ENCODE measurements at regions not wholly inside any gene's neighbourhood (a gene's known extent, or its start where the extent isn't known, plus 50 kb on each side); places are given as distances from the start of the nearest gene placed in this dataset.

DNA sequence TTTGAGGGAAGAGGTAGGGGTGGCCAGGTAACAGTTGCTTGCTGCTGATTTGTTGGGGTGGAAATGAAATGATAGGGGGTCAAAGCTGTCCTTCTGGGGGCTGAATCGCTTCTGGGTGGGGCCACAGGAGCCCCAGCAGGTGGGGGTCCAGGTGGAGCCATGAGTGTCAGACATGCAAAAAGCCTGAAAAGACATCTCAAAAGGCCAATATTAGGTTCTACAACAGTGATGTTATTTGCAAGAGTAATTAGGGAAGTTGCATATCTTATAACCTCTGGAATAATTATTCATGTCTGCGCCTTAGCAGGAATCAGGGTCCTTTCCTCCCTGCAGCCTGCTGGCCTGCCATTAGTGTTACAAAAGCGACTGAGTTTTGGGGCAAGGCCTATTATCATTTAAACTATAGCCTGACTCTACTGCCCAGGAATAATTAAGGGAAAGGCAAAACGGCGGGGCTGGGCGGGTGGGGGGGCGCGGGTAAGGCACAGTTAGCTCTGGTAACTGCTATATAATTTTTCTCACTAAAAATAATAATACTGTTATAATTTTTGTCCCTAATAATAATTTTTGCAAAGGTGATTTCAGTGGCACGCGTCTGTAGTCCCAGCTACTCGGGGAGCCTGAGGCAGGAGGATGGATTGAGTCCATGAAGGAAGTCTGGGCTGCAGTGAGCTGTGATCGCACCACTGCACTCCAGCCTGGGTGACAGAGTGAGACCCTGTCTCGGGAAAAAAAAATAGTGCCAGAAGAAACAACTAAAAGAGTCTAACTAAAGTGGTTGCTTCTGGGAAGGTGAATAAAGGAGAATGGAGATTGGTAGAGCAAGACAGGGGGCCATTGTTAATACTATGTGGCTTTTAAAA is 145.7 kb downstream of the MAGEB17 start:
- Mint-ChIP-seq H3K27me3 (ENCODE audit: unreplicated experiment) (no peaks in the 10 kb centered on the region), H3K27ac (ENCODE audit: unreplicated experiment) (no peak overlapping the region), H3K36me3 (ENCODE audit: insufficient read depth, unreplicated experiment) (no peaks in the 10 kb centered on the region), H3K9me3 (ENCODE audit: low read depth, unreplicated experiment) (peaks cover 2% of the 10 kb centered on the region), H3K4me3 (ENCODE audit: low read depth, unreplicated experiment) (no peak overlapping the region), H3K4me1 (ENCODE audit: low read depth, unreplicated experiment) (peaks cover 33% of the 10 kb centered on the region)
- no TSS peak for BruUV-seq (replicated peaks)
- intact Hi-C loops (cut with micrococcal nuclease; ENCODE audit: unreplicated experiment) = no loop called here
- no peak for DNase-seq
- CTCF ChIA-PET = no interaction called here
- TF ChIP-seq, protein P1, sequence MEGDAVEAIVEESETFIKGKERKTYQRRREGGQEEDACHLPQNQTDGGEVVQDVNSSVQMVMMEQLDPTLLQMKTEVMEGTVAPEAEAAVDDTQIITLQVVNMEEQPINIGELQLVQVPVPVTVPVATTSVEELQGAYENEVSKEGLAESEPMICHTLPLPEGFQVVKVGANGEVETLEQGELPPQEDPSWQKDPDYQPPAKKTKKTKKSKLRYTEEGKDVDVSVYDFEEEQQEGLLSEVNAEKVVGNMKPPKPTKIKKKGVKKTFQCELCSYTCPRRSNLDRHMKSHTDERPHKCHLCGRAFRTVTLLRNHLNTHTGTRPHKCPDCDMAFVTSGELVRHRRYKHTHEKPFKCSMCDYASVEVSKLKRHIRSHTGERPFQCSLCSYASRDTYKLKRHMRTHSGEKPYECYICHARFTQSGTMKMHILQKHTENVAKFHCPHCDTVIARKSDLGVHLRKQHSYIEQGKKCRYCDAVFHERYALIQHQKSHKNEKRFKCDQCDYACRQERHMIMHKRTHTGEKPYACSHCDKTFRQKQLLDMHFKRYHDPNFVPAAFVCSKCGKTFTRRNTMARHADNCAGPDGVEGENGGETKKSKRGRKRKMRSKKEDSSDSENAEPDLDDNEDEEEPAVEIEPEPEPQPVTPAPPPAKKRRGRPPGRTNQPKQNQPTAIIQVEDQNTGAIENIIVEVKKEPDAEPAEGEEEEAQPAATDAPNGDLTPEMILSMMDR (IDR thresholded peaks at IDR 0.05; ENCODE audit: unreplicated experiment) = no peak

DNA sequence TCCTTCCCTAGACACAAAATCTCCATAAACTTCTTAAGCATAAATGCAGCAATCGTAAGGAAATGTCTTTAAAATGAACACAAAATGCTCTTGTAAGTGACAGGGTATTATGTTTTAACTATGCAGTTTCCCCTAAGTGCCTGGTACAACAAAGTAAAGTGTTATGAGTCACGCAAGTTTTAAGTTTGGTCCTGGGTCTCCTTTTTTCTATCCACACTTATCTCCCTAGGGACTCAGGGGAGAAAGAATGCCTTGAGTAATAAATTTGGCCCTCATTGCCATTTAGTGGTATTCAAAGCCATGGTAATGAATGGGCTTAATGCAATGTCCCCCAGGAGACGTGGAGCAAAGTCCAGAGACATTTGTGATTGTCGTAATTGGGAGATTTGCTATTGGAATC is 149.1 kb downstream of the MAGEB17 start:
- H3K4me1 Mint-ChIP-seq (ENCODE audit: low read depth, unreplicated experiment) = peaks cover 16% of the 10 kb centered on the region
- no TSS peak for BruUV-seq (replicated peaks)
- peaks cover 3% of the 10 kb centered on the region for H3K9me3 Mint-ChIP-seq (ENCODE audit: low read depth, unreplicated experiment)
- H3K36me3 Mint-ChIP-seq (ENCODE audit: insufficient read depth, unreplicated experiment) = no peaks in the 10 kb centered on the region
- TF ChIP-seq, protein P1 (IDR thresholded peaks at IDR 0.05; ENCODE audit: unreplicated experiment) = no peak
- CTCF ChIA-PET = no interaction called here
- DNase-seq = no peak
- H3K4me3 Mint-ChIP-seq (ENCODE audit: low read depth, unreplicated experiment) = no peak overlapping the region
- intact Hi-C loops (cut with micrococcal nuclease; ENCODE audit: unreplicated experiment) = no loop called here
- H3K27me3 Mint-ChIP-seq (ENCODE audit: unreplicated experiment) = no peaks in the 10 kb centered on the region
- no peak overlapping the region for H3K27ac Mint-ChIP-seq (ENCODE audit: unreplicated experiment)

DNA sequence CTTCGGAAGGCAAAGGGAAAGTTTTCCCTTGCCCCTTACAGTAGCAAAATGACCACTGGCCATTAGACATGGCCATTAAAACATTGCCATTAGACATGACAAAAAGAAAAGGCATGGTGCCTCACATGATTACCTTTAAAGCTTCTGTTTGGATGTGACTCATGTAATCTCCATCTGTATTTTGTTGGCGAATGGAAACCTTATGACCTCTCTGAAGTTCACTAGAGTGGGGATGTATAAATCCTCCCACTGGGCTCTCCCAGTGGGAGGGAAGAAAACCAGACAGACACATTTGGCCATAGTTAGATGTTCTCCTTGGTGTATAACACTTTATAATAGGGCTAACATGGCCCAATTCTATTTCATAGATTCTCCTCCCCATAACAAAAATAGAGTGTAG is 152.6 kb downstream of the MAGEB17 start:
- no TSS peak for BruUV-seq (replicated peaks)
- Mint-ChIP-seq H3K27me3 (ENCODE audit: unreplicated experiment) (no peaks in the 10 kb centered on the region), H3K4me3 (ENCODE audit: low read depth, unreplicated experiment) (no peak overlapping the region), H3K36me3 (ENCODE audit: insufficient read depth, unreplicated experiment) (no peaks in the 10 kb centered on the region), H3K27ac (ENCODE audit: unreplicated experiment) (no peak overlapping the region), H3K4me1 (ENCODE audit: low read depth, unreplicated experiment) (peaks cover 8% of the 10 kb centered on the region), H3K9me3 (ENCODE audit: low read depth, unreplicated experiment) (peaks cover 3% of the 10 kb centered on the region)
- CTCF ChIA-PET = no interaction called here
- DNase-seq = no peak
- intact Hi-C loops (cut with micrococcal nuclease; ENCODE audit: unreplicated experiment) = no loop called here
- TF ChIP-seq, protein P1 (IDR thresholded peaks at IDR 0.05; ENCODE audit: unreplicated experiment) = no peak

DNA sequence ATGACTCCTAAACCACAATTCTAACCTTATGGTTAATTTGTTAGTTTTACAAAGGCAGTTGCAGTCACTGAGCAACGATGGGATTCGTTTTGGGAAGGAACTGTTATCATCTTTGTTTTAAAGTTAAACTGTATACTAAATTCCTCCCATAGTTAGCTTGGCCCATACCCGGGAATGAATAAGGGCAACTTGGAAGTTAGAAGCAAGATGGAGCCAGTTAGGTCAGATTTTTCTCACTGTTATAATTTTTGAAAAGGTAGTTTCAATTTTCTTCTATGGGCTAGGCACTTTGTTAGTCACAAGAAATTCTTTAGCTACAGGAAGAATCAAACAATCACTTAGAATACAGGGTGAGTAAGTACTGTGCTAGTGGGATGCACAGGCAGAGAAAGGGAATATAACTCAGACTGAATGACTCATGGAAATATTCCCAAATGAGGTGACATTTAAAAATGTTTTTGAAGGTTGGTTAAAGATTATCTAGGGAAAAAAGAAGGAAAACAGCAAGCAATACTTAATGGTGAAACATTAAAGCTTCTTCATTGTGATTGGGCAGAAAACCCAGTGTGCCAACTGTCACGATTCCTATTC is 153.6 kb downstream of the MAGEB17 start:
- intact Hi-C loops (cut with micrococcal nuclease; ENCODE audit: unreplicated experiment) = no loop called here
- Mint-ChIP-seq H3K4me1 (ENCODE audit: low read depth, unreplicated experiment) (peaks cover 8% of the 10 kb centered on the region), H3K27ac (ENCODE audit: unreplicated experiment) (no peak overlapping the region), H3K27me3 (ENCODE audit: unreplicated experiment) (no peaks in the 10 kb centered on the region), H3K36me3 (ENCODE audit: insufficient read depth, unreplicated experiment) (no peaks in the 10 kb centered on the region), H3K4me3 (ENCODE audit: low read depth, unreplicated experiment) (no peak overlapping the region), H3K9me3 (ENCODE audit: low read depth, unreplicated experiment) (peaks cover 3% of the 10 kb centered on the region)
- no peak for DNase-seq
- CTCF ChIA-PET = no interaction called here
- TF ChIP-seq, protein P1 (IDR thresholded peaks at IDR 0.05; ENCODE audit: unreplicated experiment) = no peak
- BruUV-seq (replicated peaks) = no TSS peak

Measured in Calu3 (cell line).